ENCODE measurements at regions not wholly inside any gene's neighbourhood (a gene's known extent, or its start where the extent isn't known, plus 50 kb on each side); places are given as distances from the start of the nearest gene placed in this dataset.

- ATAC-seq (ENCODE audit: low read depth) (no peak), DNase-seq (ENCODE audit: low spot score) (no peak)
- Histone ChIP-seq H3K36me3 (ENCODE audit: low read depth) (no peaks in the 10 kb centered on the region), H3K27me3 (ENCODE audit: insufficient read depth, poor library complexity, severe bottlenecking) (no peaks in the 10 kb centered on the region), H3K4me3 (ENCODE audit: severe bottlenecking) (no peak overlapping the region), H3K4me1 (ENCODE audit: insufficient read depth, poor library complexity, severe bottlenecking) (no peaks in the 10 kb centered on the region), H3K27ac (ENCODE audit: poor library complexity, severe bottlenecking) (no peak overlapping the region), H3K9me3 (ENCODE audit: severe bottlenecking) (no peaks in the 10 kb centered on the region)
- no peak for TF ChIP-seq CTCF (IDR thresholded peaks at IDR 0.05; ENCODE audit: poor library complexity, severe bottlenecking)
These were observed 162.2 kb downstream of the ZNF674 start for GRCh38 chrX:46383006-46383405.

- no peak for TF ChIP-seq CTCF (IDR thresholded peaks at IDR 0.05; ENCODE audit: poor library complexity, severe bottlenecking)
- ATAC-seq (ENCODE audit: low read depth): no peak
- H3K9me3 ChIP-seq (ENCODE audit: severe bottlenecking): no peaks in the 10 kb centered on the region
- no peaks in the 10 kb centered on the region for H3K36me3 ChIP-seq (ENCODE audit: low read depth)
- DNase-seq (ENCODE audit: low spot score): no peak
- H3K4me1 ChIP-seq (ENCODE audit: insufficient read depth, poor library complexity, severe bottlenecking): no peaks in the 10 kb centered on the region
- H3K4me3 ChIP-seq (ENCODE audit: severe bottlenecking): no peak overlapping the region
- no peaks in the 10 kb centered on the region for H3K27me3 ChIP-seq (ENCODE audit: insufficient read depth, poor library complexity, severe bottlenecking)
- no peak overlapping the region for H3K27ac ChIP-seq (ENCODE audit: poor library complexity, severe bottlenecking)
These were observed 162.6 kb downstream of the ZNF674 start for GRCh38 chrX:46382595-46382994.

GRCh38 chrX:46381630-46382029, 163.6 kb downstream of the ZNF674 start:
- Histone ChIP-seq H3K27me3 (ENCODE audit: insufficient read depth, poor library complexity, severe bottlenecking) (no peaks in the 10 kb centered on the region), H3K4me3 (ENCODE audit: severe bottlenecking) (no peak overlapping the region), H3K27ac (ENCODE audit: poor library complexity, severe bottlenecking) (no peak overlapping the region), H3K36me3 (ENCODE audit: low read depth) (no peaks in the 10 kb centered on the region), H3K4me1 (ENCODE audit: insufficient read depth, poor library complexity, severe bottlenecking) (no peaks in the 10 kb centered on the region), H3K9me3 (ENCODE audit: severe bottlenecking) (no peaks in the 10 kb centered on the region)
- ATAC-seq (ENCODE audit: low read depth) (peak; percentile 52; the same call in 1 of the 3 replicates), DNase-seq (ENCODE audit: low spot score) (no peak)
- peak; percentile 61 for TF ChIP-seq CTCF (IDR thresholded peaks at IDR 0.05; ENCODE audit: poor library complexity, severe bottlenecking)

- no peaks in the 10 kb centered on the region for H3K9me3 ChIP-seq (ENCODE audit: severe bottlenecking)
- DNase-seq (ENCODE audit: low spot score) (no peak), ATAC-seq (ENCODE audit: low read depth) (no peak)
- H3K27ac ChIP-seq (ENCODE audit: poor library complexity, severe bottlenecking): no peak overlapping the region
- no peaks in the 10 kb centered on the region for H3K27me3 ChIP-seq (ENCODE audit: insufficient read depth, poor library complexity, severe bottlenecking)
- H3K4me3 ChIP-seq (ENCODE audit: severe bottlenecking): no peak overlapping the region
- peaks cover 10% of the 10 kb centered on the region for H3K4me1 ChIP-seq (ENCODE audit: insufficient read depth, poor library complexity, severe bottlenecking)
- TF ChIP-seq CTCF (IDR thresholded peaks at IDR 0.05; ENCODE audit: poor library complexity, severe bottlenecking): no peak
- H3K36me3 ChIP-seq (ENCODE audit: low read depth): no peaks in the 10 kb centered on the region
These were observed 165.0 kb downstream of the ZNF674 start for GRCh38 chrX:46380148-46380752.

GRCh38 chrX:46376246-46376885, 168.9 kb downstream of the ZNF674 start:
- peak; percentile 86 for ATAC-seq (ENCODE audit: low read depth)
- no peaks in the 10 kb centered on the region for H3K27me3 ChIP-seq (ENCODE audit: insufficient read depth, poor library complexity, severe bottlenecking)
- no peak overlapping the region for H3K4me3 ChIP-seq (ENCODE audit: severe bottlenecking)
- no peak for DNase-seq (ENCODE audit: low spot score)
- peak; percentile 59 for TF ChIP-seq CTCF (IDR thresholded peaks at IDR 0.05; ENCODE audit: poor library complexity, severe bottlenecking)
- no peaks in the 10 kb centered on the region for H3K36me3 ChIP-seq (ENCODE audit: low read depth)
- no peaks in the 10 kb centered on the region for H3K9me3 ChIP-seq (ENCODE audit: severe bottlenecking)
- H3K4me1 ChIP-seq (ENCODE audit: insufficient read depth, poor library complexity, severe bottlenecking): peaks cover 10% of the 10 kb centered on the region
- peak overlapping the region; percentile 47 for H3K27ac ChIP-seq (ENCODE audit: poor library complexity, severe bottlenecking)

Data from RWPE2 (cell line).